GM19099 (cell line): ENCODE measurements at regions not wholly inside any gene's neighbourhood (a gene's known extent, or its start where the extent isn't known, plus 50 kb on each side); places are given as distances from the start of the nearest gene placed in this dataset.

Experiments used
- POLR2A ChIP-seq: IDR thresholded peaks from 3 replicates; pipeline ENCODE4 v1.6.1; 2011; ENCODE audit warnings: low read depth; ENCODE audit not compliant: insufficient read length; ENCODE audit errors: extremely low read depth

DNA sequence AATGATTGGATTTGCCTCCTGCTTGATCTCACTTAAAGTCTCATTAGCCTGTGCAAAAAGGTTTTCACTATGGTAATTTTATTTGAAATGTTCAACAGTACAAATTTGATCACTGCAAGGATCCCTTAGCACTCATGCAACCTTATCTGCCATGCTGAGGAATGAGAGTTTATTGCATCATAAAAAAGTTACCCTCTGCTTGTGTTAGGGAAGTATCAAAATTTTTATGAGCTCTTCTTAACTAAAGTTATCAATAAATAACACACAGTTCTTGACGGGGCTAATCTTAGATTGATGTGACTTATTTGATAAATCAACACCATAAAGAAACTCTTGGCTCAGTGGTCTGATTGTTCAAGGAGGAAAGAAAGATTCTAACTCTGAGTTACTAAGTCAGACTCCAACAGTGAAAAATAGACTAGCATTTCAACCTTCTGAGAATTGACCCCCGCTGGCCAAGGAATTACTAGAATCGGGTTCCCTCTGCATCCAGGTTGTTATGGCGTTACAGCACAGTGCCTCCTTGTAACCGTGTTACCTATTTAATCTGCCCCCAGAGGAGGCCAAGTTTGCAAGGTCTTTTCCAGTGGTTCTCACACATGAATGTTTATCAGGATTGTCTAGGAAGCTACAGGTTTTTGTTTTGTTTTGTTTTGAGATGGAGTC is 259.7 kb downstream of the CDCA7 start:
- TF ChIP-seq POLR2A, result no peak

DNA sequence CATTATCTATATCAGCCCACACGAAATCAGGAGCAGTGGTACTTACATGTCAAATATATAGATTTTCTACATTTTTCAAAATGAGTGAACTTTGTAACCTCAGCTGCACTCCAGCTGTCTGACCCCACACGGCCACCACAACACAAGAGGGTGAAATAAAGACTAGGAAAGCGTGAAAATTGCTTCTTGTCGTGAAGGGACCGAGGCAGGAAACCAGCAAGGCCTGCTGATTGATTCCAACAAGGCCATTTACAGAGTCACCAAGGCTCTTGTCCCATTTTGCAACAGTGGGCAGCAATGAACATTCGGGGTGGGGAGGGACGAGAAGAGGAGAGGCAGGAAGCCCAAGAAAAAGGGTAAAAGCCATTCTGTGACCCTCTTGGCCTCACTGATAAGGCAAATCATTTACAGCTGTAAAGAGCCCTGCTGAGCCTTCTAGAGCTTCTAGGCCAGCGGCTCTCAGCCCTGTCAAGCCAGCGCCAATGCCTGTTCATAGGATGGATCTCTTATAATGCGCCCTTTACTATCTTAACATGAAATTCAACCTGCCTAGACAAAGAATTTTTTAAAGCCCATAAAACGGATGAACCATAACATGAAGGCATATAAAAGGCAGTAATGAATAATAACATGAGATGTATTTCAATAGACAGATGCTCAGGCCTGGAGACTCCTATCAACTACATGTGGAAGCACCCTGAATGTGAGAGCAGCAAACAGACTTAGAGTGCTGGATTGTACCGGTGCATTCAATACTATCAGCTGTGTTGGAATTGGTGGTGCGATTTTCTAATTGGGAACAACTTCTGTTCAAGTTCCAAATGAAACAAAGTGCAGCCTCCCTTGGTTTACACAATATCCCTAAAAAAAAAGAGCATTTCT is 269.0 kb downstream of the CDCA7 start:
- TF ChIP-seq POLR2A, result no peak

DNA sequence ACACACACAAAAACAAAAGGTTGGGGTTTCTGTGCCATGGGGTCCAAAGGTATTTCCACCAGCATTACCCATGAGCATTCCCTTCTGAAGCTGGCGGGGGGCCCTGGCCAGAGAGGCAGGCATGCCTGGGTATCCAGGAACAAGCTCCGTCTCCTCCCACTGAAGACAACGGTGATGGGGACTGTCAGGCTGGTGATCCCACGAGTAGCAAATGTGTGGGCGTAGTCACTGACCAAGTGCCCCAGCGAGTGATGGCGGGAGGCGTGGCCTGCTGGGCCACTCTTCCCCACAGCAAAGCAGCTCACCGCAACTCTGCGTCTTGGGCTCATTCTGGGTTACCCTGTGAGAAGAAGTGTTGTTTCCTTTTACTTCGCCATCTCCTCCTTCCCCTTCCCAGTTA is 270.6 kb downstream of the CDCA7 start:
- no peak for TF ChIP-seq POLR2A

DNA sequence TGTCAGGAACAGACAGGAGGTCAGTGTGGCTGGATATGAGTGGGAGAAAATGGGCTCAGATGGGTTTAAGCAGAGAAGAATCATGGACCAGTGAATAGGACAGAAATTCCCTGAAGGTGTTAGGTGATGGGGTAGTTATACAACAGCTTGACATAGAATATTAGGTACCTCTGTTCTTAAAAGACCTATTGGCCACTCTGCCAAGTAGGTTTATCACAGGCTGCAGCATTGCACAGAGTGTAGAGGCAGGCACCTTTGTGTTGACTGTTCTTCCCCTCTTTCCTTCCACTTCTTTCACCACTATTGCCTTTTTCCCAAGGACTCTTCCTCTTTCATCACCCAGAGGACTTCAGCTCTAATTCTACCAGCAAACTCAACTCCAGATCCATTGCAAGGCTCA is 274.4 kb downstream of the CDCA7 start:
- TF ChIP-seq POLR2A, result no peak

DNA sequence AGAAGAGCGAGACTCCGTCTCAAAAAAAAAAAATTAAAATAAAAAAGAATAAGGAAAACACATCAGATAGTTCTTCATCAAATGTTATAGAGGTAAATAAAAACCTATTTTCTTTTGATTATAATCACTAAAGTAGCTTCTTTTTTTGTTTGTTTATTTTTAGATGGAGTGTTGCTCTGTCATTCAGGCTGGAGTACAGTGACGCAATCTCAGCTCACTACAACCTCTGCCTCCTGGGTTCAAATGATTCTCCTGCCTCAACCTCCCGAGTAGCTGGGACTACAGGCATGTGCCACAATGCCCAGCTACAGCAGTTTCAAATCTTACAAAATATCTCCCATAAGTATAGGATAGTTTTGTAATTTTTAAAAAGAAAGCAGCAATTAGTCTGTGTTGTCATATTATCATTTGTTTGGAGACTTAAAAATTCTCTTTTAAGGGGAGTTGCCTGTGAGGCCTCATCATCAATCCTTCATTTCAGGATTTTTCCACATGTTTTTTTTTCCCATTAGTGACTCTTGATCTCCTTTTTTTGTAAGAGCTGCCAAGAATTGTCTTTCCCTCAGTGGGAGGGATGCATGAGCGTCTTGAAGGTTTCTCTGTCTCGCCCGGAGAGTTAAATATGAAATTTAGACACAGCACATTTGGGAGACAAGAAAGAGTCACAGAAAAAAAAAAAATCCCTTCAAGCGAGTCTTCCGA is 275.9 kb downstream of the CDCA7 start:
- no peak for TF ChIP-seq POLR2A

DNA sequence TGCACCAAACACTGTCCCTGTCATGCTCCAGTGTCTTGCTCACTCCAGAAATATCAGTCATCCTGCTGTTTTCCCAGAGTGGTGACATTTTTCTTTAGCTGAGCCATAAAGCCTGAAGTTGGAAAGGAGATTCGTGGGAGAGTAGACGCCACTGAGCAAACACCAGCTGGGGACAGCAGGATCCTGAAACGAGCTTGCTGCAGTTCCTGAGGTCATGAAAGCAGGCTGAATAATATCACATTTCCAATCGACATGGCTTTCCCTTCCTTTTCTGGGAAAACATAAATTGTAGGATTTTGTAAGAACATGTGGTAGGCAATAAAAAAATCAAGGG is 276.4 kb downstream of the CDCA7 start:
- TF ChIP-seq POLR2A, result no peak

DNA sequence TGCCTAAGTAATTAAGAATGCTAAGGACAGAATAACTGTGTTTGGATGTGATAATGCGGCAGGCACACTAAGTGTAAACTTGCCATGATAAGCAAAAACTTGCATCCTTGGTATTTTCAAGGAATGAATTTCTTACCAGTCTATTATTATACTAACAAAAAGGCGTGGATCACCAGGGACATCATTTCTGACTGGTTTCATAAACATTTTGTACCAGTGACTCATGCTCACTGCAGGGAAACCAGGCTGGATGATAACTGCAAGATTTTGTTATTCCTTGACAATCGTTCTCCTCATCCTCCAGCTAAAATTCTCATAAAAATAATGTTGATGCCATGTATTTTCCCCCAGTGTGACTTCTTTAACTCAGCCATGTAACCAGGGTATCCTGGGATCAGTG is 289.5 kb downstream of the CDCA7 start:
- no peak for TF ChIP-seq POLR2A

DNA sequence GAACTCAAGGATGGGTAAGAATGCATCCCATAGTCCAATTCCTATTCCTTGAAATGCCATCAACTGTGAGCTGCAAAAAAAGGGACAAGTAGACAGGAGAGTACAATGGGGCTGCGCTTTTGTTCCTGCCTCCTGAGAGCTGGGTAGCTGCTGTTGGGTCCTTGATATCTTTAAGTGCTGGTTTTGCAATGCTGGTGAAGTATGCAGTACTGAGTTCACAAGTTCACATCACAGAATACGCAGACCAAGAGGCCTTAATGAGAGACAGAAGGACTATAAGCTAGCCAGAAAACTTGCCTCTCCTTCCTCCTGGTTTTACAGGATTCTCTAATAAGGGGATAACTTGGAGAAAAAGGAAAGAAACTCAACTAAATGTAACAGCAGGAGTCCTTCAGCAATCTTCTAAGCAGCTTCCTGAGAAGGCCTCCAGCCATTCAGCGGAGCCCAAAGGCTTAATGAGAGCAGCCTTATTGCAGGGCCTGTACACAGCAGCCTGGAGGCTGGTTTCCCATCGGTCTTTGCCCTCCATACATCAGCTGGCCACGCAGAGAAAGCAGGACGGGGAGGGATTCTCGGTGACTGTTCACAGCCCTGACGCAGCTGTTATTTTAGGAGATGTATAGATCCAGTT is 293.1 kb downstream of the CDCA7 start:
- TF ChIP-seq POLR2A, result no peak

DNA sequence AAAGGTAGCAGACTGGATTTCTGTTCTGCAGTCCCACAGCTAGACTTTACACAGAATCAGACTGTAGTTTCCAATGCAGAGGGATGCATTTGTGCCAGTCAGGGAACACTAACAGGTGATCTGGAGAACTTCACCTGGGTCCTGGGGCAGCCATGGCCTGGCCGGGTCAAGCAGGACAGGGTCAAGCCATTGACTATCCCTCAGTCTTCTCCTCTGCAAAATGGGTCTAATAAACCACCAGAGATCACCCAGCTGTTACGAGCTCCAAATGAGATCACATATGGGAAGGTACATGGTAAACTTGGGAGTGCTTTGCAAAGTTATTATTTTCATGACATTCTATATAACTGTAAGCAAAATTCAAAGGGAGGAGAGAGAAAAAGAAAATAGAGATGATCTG is 294.1 kb downstream of the CDCA7 start:
- TF ChIP-seq POLR2A, result no peak

DNA sequence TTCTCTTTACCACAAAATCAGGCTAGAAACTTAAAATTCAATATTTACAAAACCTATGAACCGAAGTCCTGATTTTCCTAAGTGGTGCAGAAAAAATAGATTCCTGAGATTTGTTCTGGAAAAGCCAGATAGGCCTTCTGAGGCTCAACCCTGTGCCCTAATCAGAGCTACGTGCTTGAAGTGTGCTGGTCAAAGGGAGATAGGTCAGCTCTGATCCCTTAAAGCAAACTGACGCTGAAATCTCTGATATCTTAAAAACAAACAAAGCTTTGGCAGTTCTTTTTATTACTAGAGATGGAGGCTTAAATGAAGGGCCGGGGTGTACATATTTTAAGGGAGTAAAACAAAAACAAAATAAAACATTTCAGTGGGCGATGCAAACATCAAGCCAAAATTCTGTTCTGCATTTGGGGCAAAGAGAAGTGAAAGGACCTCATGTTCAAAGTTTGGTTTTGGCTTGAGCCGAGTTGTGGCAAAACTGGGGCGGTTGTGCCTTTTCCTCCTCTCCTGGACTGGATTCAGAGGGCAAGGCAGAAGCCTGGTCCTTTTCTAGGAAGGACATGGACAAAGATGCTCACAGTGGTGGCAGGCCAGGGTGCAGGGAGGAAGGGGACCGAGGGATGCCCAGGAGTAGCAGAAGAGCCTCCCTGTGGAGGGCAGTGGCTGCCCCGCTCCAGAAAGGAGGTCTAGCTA is 295.0 kb downstream of the CDCA7 start:
- no peak for TF ChIP-seq POLR2A

DNA sequence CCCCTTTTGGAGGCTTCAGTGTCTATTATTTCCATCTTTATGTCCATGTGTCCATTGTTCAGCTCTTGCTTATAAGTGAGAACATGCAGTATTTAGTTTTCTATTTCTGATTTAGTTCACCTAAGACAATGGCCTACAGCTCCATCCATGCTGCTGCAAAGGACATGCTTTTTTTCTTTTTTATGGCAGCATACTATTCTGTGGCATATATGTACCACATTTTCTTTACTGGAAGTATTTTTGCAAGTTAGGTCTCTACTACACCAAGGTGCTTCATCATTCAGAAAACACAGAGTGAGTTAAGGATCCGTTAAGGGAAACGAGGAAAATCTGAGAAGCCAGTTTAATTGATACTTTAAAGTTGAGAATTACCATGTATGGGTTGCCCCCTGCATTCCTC is 297.2 kb downstream of the CDCA7 start:
- no peak for TF ChIP-seq POLR2A

DNA sequence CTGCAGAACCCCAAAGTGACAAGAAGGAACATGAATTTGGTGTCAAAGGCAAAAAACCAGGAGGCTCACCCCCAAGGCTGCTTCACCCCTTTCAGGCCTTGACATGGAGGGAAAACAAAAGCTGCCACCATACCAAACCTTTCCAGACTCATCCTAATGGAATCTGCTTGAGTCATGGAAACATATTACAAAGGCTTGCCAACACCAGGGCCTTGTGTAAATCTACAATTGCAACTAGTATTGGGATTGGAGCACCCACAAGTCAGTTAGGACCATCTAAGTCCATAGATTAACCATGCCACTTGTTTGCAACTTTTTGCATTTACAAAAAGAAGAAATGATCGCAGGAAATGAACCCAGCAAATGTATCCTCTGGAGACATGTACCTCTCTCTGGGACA is 297.6 kb downstream of the CDCA7 start:
- no peak for TF ChIP-seq POLR2A

DNA sequence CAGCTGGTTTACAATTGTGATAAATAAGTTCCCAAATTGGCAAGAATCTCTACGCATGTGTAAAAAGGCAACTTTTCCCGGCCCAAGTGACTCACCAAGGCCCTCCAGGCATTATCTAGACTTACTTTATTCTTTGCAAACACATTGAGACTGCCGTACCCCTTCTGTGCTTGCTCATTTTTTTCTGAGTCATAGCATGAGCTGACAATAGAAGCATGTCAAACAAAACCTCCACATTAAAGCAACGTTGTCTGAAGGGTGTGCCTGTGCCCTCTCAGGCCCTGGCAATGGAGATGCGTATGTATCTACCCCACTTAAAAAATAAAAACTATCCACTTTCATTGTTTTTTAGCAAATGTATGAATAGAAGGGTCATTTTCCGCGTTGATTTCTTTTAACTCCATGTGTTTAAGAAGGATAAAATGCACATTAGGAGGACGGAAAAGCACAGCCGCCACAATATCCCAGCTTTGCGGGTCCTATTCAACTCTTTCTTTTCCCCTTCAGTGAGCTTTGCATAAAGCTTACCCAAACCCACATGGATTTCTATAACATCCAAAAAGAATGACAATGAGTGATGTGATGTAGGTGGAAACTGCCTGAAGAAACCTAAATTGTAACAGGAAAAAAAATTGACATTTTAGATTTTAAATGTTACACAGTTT is 298.2 kb downstream of the CDCA7 start:
- no peak for TF ChIP-seq POLR2A

DNA sequence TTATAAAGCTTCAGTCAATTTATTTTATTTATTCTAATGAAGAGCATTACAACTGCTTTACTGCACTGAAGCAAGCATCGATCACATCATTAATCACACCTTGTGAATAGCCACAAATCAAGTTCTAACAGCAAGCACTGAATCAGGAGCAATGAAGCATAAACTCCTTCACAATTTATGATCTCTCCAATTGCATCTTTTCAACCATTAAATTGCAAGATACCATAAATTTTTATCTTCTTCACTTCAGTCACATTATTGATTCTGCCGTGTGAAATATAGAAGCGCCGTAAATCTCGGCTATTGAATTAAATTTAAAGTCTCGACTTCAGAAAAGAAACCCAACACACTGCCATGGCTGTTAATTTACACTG is 298.7 kb downstream of the CDCA7 start:
- TF ChIP-seq POLR2A, result no peak
